ENCODE measurements at regions not wholly inside any gene's neighbourhood (a gene's known extent, or its start where the extent isn't known, plus 50 kb on each side); places are given as distances from the start of the nearest gene placed in this dataset.

DNA sequence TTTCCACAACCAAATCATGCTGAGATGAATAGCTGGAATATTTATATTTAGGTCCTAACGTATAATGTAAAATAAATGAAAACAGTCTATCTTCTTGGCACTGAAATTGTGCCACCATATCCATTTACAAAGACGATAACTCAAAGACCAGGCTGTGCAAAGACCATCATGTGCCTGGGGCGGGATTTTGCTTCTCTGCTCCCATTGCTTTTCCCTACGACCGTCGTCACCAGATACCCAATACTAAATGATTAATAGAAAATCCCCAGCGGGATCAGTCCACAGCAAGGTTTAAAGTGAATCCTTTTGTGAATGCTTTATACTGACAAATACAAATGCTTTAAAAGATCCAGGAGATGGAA lies 194.3 kb upstream of the ARL4C start:
- DNase-seq (ENCODE audit: low read depth), result no peak
- TF ChIP-seq, protein P1, sequence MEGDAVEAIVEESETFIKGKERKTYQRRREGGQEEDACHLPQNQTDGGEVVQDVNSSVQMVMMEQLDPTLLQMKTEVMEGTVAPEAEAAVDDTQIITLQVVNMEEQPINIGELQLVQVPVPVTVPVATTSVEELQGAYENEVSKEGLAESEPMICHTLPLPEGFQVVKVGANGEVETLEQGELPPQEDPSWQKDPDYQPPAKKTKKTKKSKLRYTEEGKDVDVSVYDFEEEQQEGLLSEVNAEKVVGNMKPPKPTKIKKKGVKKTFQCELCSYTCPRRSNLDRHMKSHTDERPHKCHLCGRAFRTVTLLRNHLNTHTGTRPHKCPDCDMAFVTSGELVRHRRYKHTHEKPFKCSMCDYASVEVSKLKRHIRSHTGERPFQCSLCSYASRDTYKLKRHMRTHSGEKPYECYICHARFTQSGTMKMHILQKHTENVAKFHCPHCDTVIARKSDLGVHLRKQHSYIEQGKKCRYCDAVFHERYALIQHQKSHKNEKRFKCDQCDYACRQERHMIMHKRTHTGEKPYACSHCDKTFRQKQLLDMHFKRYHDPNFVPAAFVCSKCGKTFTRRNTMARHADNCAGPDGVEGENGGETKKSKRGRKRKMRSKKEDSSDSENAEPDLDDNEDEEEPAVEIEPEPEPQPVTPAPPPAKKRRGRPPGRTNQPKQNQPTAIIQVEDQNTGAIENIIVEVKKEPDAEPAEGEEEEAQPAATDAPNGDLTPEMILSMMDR (IDR thresholded peaks at IDR 0.05; ENCODE audit: insufficient read depth, low read depth, low read length, missing control alignments), result no peak

DNA sequence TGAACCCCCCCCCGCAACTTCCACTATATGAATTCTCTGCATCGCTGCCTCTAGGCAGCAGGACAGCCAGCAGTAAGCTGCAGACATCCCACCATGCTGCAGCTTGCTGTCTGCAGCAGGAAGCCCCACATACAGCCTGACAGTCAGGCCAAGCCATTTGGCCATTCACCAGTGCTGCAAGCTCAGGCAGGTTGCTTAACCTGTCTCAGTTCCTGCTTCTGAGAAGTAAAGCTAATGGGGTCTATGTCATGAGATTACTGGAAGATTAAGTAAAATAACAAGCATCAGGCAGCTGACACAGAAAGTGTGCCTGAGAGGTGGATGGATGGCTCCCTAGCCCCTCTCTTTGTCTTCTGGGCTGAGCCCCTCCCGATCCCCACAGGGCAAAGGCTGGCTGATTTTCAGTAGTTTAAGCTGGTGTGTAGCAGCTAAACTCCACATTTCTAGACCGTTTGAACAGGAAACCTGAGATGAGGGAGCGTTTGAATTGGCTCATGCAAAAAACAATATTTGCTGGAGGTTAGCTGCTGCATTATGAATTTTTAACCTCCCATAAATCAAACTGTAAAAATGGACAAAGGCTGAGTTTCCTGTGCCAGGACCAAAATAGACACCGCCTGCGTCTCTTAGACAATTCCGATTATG lies 193.8 kb upstream of the ARL4C start:
- TF ChIP-seq, protein P1 (IDR thresholded peaks at IDR 0.05; ENCODE audit: insufficient read depth, low read depth, low read length, missing control alignments), result no peak
- DNase-seq (ENCODE audit: low read depth), result no peak
- H3K4me3 ChIP-seq (ENCODE audit: low read depth, low read length), result no peak overlapping the region

More for the DNA sequence above, 194.3 kb upstream of the ARL4C start:
- H3K4me3 ChIP-seq (ENCODE audit: low read depth, low read length), result no peak overlapping the region

DNA sequence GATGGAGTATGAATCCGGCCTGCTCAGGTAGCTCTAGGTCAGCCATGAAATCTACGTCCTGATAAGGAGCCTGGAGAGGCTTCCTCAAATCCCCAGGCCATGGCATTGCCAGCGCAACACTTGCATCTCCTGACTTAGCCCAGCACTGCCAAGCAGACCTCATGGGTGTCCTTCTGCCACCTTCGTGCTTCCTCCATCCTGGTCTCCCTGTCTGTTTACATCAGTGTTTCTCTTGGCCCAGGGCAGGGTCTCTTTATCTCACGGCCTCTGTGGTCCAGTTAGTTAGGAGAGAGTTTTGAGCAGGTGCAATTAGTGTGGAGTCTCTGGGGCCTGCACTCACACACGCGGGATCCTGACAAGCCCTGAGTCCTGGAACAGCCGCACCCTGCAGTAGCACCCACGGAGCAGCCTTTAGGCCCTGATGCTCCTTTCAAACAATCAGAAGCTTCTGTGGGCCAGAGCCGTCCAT lies 193.1 kb upstream of the ARL4C start:
- no peak for DNase-seq (ENCODE audit: low read depth)
- TF ChIP-seq, protein P1 (IDR thresholded peaks at IDR 0.05; ENCODE audit: insufficient read depth, low read depth, low read length, missing control alignments), result no peak
- H3K4me3 ChIP-seq (ENCODE audit: low read depth, low read length), result no peak overlapping the region

DNA sequence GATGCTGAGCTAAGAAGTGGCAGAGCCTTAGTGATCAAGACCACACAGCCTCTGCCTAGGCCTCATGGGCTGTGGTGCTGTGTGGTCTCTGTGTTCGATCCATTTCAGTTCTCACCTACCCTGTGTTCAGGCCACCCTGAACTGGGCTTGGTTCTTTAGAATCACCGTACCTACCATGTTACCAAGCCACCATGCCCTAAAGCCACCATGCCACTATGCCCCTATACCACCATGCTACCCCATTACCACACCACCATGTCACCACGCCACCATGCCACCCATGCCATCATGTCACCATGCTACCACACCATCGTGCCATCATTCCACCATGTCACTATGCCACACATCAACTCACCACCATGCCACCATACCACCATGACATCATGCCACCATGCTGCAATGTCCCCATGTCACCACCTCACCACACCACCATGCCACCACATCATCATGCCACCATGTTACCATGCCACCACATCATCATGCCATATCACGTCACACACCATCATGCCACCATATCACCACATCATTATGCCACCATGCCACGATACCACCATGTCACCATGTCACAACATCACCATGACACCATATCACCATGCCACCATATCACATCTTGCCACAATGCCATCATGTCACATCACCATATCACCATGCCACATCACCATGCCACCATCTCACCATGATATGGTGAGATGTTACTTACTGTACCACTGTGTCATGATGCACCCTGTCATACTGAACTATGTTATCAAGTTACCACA lies 191.0 kb upstream of the ARL4C start:
- DNase-seq (ENCODE audit: low read depth), result no peak
- TF ChIP-seq, protein P1 (IDR thresholded peaks at IDR 0.05; ENCODE audit: insufficient read depth, low read depth, low read length, missing control alignments), result no peak
- no peak overlapping the region for H3K4me3 ChIP-seq (ENCODE audit: low read depth, low read length)

DNA sequence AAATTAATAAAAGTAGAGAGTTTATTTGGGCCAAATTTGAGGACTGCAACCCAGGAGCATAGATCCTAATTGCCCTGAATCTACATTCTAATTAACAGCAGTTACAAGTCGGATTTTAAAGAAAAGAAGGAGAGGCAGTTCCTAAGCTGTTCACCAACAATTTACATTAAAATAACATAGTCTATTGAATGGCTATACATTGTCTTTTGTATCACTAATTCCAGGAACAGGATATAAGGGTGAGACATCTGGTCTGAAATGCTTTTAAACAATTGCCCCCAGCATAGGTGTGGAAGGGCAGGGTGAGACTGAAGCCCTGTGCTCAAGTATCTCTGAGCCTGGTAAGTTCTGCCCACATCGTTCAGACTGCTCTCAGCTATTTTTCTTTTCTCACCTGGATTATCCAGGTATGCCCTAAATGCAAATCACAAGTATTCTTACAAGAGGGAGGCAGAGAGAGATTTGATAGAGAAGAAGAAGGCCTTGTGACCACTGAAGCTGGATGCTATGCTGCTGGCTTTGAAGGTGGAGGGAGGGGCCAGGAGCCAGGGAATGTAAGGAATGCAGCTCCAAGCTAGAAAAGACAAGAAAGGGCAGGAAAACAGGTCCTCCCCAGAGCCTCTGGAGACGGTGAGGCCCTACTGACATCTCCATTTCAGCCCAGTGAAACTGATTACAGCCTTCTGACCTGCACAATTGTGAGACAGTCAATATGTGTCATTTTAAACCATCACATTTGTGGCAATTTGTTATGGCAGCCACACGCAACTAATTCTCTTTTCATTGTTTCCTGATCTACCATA lies 189.4 kb upstream of the ARL4C start:
- no peak for DNase-seq (ENCODE audit: low read depth)
- TF ChIP-seq, protein P1 (IDR thresholded peaks at IDR 0.05; ENCODE audit: insufficient read depth, low read depth, low read length, missing control alignments), result no peak
- no peak overlapping the region for H3K4me3 ChIP-seq (ENCODE audit: low read depth, low read length)

DNA sequence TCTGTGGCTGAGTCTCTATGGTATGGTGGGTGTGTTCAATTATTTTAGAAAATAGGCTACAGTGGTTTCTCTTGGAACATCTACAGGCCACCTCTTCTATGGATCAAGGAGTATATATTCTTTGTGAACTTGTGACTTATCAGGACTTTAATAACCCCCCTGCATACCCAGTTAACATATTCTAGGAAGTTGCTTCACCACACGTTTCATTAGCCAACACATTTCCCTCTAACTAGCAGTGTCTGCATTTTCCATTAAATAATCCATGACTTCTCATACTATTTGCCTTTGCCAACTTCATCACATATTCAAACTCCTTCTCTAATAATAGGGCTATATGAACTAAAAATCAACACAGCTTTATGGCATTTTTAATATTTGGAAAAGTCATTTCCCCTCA lies 187.6 kb upstream of the ARL4C start:
- TF ChIP-seq, protein P1 (IDR thresholded peaks at IDR 0.05; ENCODE audit: insufficient read depth, low read depth, low read length, missing control alignments), result no peak
- no peak overlapping the region for H3K4me3 ChIP-seq (ENCODE audit: low read depth, low read length)
- no peak for DNase-seq (ENCODE audit: low read depth)
